SK-N-SH (cell line): ENCODE measurements at regions not wholly inside any gene's neighbourhood (a gene's known extent, or its start where the extent isn't known, plus 50 kb on each side); places are given as distances from the start of the nearest gene placed in this dataset.

Experiments
- CTCF ChIA-PET: fragments of 300-600, 350-600 bp; formaldehyde crosslinking; extraction: SDS; loops from one replicate; lab custom pipeline; 2021; lab: Yijun Ruan, JAX
- POLR2A ChIA-PET: fragments of 350-600 bp; sonication (Branson Sonifier 250); formaldehyde crosslinking; extraction: SDS; loops from one replicate; lab custom pipeline; 2020; ENCODE audit warnings: antibody characterized with exemption, inconsistent platforms; lab: Yijun Ruan, JAX
- DNase-seq: peaks from one replicate; pipeline ENCODE4 v3.0.0; 2012
- H2AFZ ChIP-seq: fragments of 200-600 bp; sonication (generic); 2 replicates; pipeline ENCODE4 v1.8.1; 2016; ENCODE audit warnings: antibody characterized with exemption, mild to moderate bottlenecking, low read depth
- H3F3A ChIP-seq: fragments of 200-600 bp; sonication (generic); replicated peaks from 2 replicates; pipeline ENCODE3; 2016; ENCODE audit warnings: antibody characterized with exemption, mild to moderate bottlenecking; ENCODE audit not compliant: insufficient read depth
- H3K27ac ChIP-seq, 2 experiments: fragments of 200-500 bp in 1 of 2; fragments of 200-600 bp in 1 of 2; sonication (Bioruptor generic) in 1 of 2; sonication (generic), shearing (Covaris generic) in 1 of 2; 2 replicates each; pipeline versions ENCODE4 v1.5.1 to v1.6.1; 2014 to 2016; ENCODE audit warnings: low read depth in 2 of 2, inconsistent platforms in 1 of 2, low read length in 1 of 2, mild to moderate bottlenecking in 1 of 2, mixed read lengths in 1 of 2
- H3K27me3 ChIP-seq: fragments of 200-600 bp; sonication (generic), shearing (Covaris generic); 2 replicates; pipeline ENCODE4 v1.6.1; 2016; ENCODE audit warnings: mixed run types; ENCODE audit not compliant: insufficient read depth
- H3K36me3 ChIP-seq, 2 experiments: fragments of 200-500 bp in 1 of 2; fragments of 200-600 bp in 1 of 2; sonication (Bioruptor generic) in 1 of 2; sonication (generic) in 1 of 2; replicated peaks in 1 of 2; 2 replicates each; pipeline versions ENCODE3 to v1.5.1; 2014 to 2016; ENCODE audit warnings: low read length in 1 of 2, mild to moderate bottlenecking in 1 of 2; ENCODE audit not compliant: insufficient read depth in 2 of 2, control insufficient read depth in 1 of 2
- H3K4me1 ChIP-seq, 2 experiments: fragments of 200-500 bp in 1 of 2; fragments of 200-600 bp in 1 of 2; sonication (Bioruptor generic) in 1 of 2; sonication (generic), shearing (Covaris generic) in 1 of 2; 2 replicates each; pipeline versions ENCODE4 v1.5.1 to v1.6.1; 2014 to 2016; ENCODE audit warnings: low read depth in 1 of 2, low read length in 1 of 2, mixed run types in 1 of 2; ENCODE audit not compliant: insufficient read depth in 2 of 2, control insufficient read depth in 1 of 2
- H3K4me2 ChIP-seq: fragments of 200-600 bp; sonication (generic), shearing (Covaris generic); 2 replicates; pipeline ENCODE4 v1.6.1; 2017; ENCODE audit warnings: mixed run types
- H3K4me3 ChIP-seq, 2 experiments: fragments of 200-500 bp in 1 of 2; fragments of 200-600 bp in 1 of 2; sonication (Bioruptor generic) in 1 of 2; sonication (generic), shearing (Covaris generic) in 1 of 2; 2 replicates each; pipeline versions ENCODE4 v1.5.1 to v1.8.1; 2014 to 2016; ENCODE audit warnings: low read depth in 2 of 2, inconsistent platforms in 1 of 2, low read length in 1 of 2, mild to moderate bottlenecking in 1 of 2, mixed read lengths in 1 of 2, moderate library complexity in 1 of 2
- H3K79me2 ChIP-seq: fragments of 200-600 bp; sonication (generic); 2 replicates; pipeline ENCODE4 v1.8.1; 2017; ENCODE audit warnings: mild to moderate bottlenecking; ENCODE audit not compliant: insufficient read depth
- H3K9ac ChIP-seq: fragments of 200-600 bp; sonication (generic); 2 replicates; pipeline ENCODE4 v1.6.1; 2017; ENCODE audit warnings: mixed run types
- H3K9me2 ChIP-seq: fragments of 200-600 bp; sonication (generic); 2 replicates; pipeline ENCODE4 v1.6.1; 2017; ENCODE audit warnings: mixed run types
- H3K9me3 ChIP-seq: fragments of 200-600 bp; sonication (generic); 2 replicates; pipeline ENCODE4 v1.6.1; 2017; ENCODE audit warnings: mixed run types, mild to moderate bottlenecking, moderate library complexity
- H4K20me1 ChIP-seq: fragments of 200-600 bp; sonication (generic); 2 replicates; pipeline ENCODE4 v1.6.1; 2017; ENCODE audit warnings: mild to moderate bottlenecking, mixed run types; ENCODE audit not compliant: insufficient read depth
- EP300 ChIP-seq, 2 experiments: IDR thresholded peaks; 2 replicates each; pipeline versions ENCODE4 v1.4.0 to v1.6.1; 2012; ENCODE audit warnings: borderline replicate concordance in 1 of 2, low read depth in 1 of 2, low read length in 1 of 2
- GABPA ChIP-seq: IDR thresholded peaks from 2 replicates; pipeline ENCODE4 v1.4.0; 2012; ENCODE audit warnings: low read depth, mild to moderate bottlenecking
- MEF2A ChIP-seq: IDR thresholded peaks from 2 replicates; pipeline ENCODE4 v1.4.0; 2012; ENCODE audit warnings: low read depth, borderline replicate concordance
- NFIC ChIP-seq: IDR thresholded peaks from 2 replicates; pipeline ENCODE4 v1.4.0; 2012; ENCODE audit warnings: borderline replicate concordance
- RCOR1 ChIP-seq: fragments of 150-350 bp; IDR thresholded peaks from 2 replicates; pipeline ENCODE4 v1.6.1; 2017; ENCODE audit warnings: antibody characterized with exemption, low read length
- RFX5 ChIP-seq: IDR thresholded peaks from 2 replicates; pipeline ENCODE4 v1.6.1; 2012; ENCODE audit warnings: mild to moderate bottlenecking, improper control_type of control experiment, low read length
- USF1 ChIP-seq: IDR thresholded peaks from 2 replicates; pipeline ENCODE4 v1.4.0; 2012; ENCODE audit warnings: low read depth, borderline replicate concordance
- WGBS: methylation state at CpG from one replicate; pipeline ENCODE4 v1.1.6; 2017; ENCODE audit warnings: low lambda C conversion rate; 5-methylcytosine and 5-hydroxymethylcytosine counted together
- TF ChIP-seq, protein P1 (sequence below): IDR thresholded peaks from 2 replicates; pipeline ENCODE4 v1.6.1; 2012; ENCODE audit warnings: mild to moderate bottlenecking, low read depth, low read length, moderate library complexity
- TF ChIP-seq, protein P2 (sequence below): fragments of 150-350 bp; IDR thresholded peaks from 2 replicates; pipeline ENCODE4 v1.6.1; 2016; ENCODE audit warnings: mild to moderate bottlenecking, low read depth, low read length

DNA sequence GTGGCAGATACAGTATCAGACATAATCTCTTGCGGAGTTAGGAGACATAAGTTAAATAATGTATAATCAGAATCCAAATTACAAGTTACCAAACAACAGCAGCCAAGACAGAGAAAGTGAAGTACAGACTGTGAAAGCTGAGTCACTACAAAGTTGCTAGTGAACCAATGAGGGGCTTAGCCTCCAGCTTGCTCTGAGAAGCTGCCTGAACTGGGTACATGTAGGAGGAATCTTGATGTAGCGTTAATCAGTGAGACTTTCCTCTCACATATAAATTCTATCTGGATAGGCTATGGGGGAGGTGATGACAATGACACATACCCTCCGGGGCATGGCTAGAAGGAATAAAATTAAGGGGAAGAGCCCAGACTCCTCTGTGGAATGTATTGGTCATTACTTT, 1234.3 kb upstream of the DDX18 start:
- H3K27ac ChIP-seq = no peak overlapping the region
- no peak overlapping the region for H2AFZ ChIP-seq
- TF ChIP-seq USF1 = no peak
- no peak for TF ChIP-seq RFX5
- no peak for TF ChIP-seq RCOR1
- TF ChIP-seq EP300 (IDR thresholded peaks at IDR 0.05; ENCODE audit: borderline replicate concordance in 1 of 2, low read depth in 1 of 2, low read length in 1 of 2) = no peak
- TF ChIP-seq, protein P1, sequence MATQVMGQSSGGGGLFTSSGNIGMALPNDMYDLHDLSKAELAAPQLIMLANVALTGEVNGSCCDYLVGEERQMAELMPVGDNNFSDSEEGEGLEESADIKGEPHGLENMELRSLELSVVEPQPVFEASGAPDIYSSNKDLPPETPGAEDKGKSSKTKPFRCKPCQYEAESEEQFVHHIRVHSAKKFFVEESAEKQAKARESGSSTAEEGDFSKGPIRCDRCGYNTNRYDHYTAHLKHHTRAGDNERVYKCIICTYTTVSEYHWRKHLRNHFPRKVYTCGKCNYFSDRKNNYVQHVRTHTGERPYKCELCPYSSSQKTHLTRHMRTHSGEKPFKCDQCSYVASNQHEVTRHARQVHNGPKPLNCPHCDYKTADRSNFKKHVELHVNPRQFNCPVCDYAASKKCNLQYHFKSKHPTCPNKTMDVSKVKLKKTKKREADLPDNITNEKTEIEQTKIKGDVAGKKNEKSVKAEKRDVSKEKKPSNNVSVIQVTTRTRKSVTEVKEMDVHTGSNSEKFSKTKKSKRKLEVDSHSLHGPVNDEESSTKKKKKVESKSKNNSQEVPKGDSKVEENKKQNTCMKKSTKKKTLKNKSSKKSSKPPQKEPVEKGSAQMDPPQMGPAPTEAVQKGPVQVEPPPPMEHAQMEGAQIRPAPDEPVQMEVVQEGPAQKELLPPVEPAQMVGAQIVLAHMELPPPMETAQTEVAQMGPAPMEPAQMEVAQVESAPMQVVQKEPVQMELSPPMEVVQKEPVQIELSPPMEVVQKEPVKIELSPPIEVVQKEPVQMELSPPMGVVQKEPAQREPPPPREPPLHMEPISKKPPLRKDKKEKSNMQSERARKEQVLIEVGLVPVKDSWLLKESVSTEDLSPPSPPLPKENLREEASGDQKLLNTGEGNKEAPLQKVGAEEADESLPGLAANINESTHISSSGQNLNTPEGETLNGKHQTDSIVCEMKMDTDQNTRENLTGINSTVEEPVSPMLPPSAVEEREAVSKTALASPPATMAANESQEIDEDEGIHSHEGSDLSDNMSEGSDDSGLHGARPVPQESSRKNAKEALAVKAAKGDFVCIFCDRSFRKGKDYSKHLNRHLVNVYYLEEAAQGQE = no peak
- H3K36me3 ChIP-seq = no peaks in the 10 kb centered on the region
- ChIA-PET CTCF (no interaction called here), POLR2A (no interaction called here)
- DNase-seq = no peak
- no peak overlapping the region for H3K4me3 ChIP-seq
- no peaks in the 10 kb centered on the region for H3K4me1 ChIP-seq
- H3K27me3 ChIP-seq = no peaks in the 10 kb centered on the region
- H3K9me3 ChIP-seq = no peaks in the 10 kb centered on the region
- H3F3A ChIP-seq = no peaks in the 10 kb centered on the region
- H4K20me1 ChIP-seq = no peaks in the 10 kb centered on the region
- no peak overlapping the region for H3K9ac ChIP-seq
- H3K79me2 ChIP-seq = no peaks in the 10 kb centered on the region
- no peak overlapping the region for H3K4me2 ChIP-seq
- WGBS = 19% methylated on average over 3 of the region's 3 CpGs
- no peaks in the 10 kb centered on the region for H3K9me2 ChIP-seq

GRCh38 chr2:116582850-116583249, 1231.6 kb upstream of the DDX18 start:
- Histone ChIP-seq H3K4me3 (no peak overlapping the region), H3K4me1 (no peaks in the 10 kb centered on the region)
- no peak for DNase-seq
- POLR2A ChIA-PET = no interaction called here
- no peak for TF ChIP-seq GABPA
- no peak for TF ChIP-seq MEF2A
- no peak for TF ChIP-seq USF1
- TF ChIP-seq, protein P2, sequence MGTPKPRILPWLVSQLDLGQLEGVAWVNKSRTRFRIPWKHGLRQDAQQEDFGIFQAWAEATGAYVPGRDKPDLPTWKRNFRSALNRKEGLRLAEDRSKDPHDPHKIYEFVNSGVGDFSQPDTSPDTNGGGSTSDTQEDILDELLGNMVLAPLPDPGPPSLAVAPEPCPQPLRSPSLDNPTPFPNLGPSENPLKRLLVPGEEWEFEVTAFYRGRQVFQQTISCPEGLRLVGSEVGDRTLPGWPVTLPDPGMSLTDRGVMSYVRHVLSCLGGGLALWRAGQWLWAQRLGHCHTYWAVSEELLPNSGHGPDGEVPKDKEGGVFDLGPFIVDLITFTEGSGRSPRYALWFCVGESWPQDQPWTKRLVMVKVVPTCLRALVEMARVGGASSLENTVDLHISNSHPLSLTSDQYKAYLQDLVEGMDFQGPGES = no peak
- TF ChIP-seq NFIC = no peak
- TF ChIP-seq, all 33 proteins: peak for 0
- Histone ChIP-seq H4K20me1 (no peaks in the 10 kb centered on the region), H3K9me2 (no peaks in the 10 kb centered on the region), H3K4me2 (no peak overlapping the region), H3K9ac (no peak overlapping the region), H3K9me3 (no peaks in the 10 kb centered on the region), H3K79me2 (no peaks in the 10 kb centered on the region), H2AFZ (no peak overlapping the region), H3K27ac (no peak overlapping the region), H3K27me3 (no peaks in the 10 kb centered on the region), H3F3A (no peaks in the 10 kb centered on the region), H3K36me3 (no peaks in the 10 kb centered on the region)
- 15% methylated on average over 2 of the region's 2 CpGs for WGBS
- CTCF ChIA-PET = no interaction called here
